Activated T-cell treated with anti-CD3 and anti-CD28 coated beads, Interleukin-2, amount 50 U/mL, for 24 hours (primary cell): ENCODE measurements at regions not wholly inside any gene's neighbourhood (a gene's known extent, or its start where the extent isn't known, plus 50 kb on each side); places are given as distances from the start of the nearest gene placed in this dataset.
"Not testable (repeated sequence)": the region's sequence is repeated elsewhere in the genome, so short reads cannot be mapped to it uniquely, and the experiment has no call there.

Experiments used
- DNase-seq: peaks from one replicate; pipeline ENCODE4 v3.0.0-alpha.2; 2020
- H3K27ac Mint-ChIP-seq: 2 replicates; pipeline ENCODE4 v1.8.0; 2020; ENCODE audit warnings: mild to moderate bottlenecking, mixed read lengths
- H3K27me3 Mint-ChIP-seq: 2 replicates; pipeline ENCODE4 v1.8.0; 2020; ENCODE audit warnings: mixed read lengths
- H3K36me3 Mint-ChIP-seq: 2 replicates; pipeline ENCODE4 v1.8.0; 2020; ENCODE audit warnings: low read depth, mixed read lengths
- H3K4me1 Mint-ChIP-seq: 2 replicates; pipeline ENCODE4 v1.8.0; 2020; ENCODE audit warnings: low read depth, mixed read lengths
- H3K4me3 Mint-ChIP-seq: 2 replicates; pipeline ENCODE4 v1.8.0; 2020; ENCODE audit warnings: mild to moderate bottlenecking, moderate library complexity, mixed read lengths
- H3K9me3 Mint-ChIP-seq: 2 replicates; pipeline ENCODE4 v1.8.0; 2020; ENCODE audit warnings: mixed read lengths

GRCh38 chr13:58958097-58958496 is 1205.6 kb downstream of the DIAPH3 start:
- H3K36me3 Mint-ChIP-seq, H3K9me3 Mint-ChIP-seq, H3K27ac Mint-ChIP-seq, H3K27me3 Mint-ChIP-seq, H3K4me1 Mint-ChIP-seq, DNase-seq, H3K4me3 Mint-ChIP-seq: not testable (repeated sequence)

- no peak for DNase-seq
These were observed 1202.8 kb downstream of the DIAPH3 start for GRCh38 chr13:58960888-58961287.

GRCh38 chr13:58963321-58963720 is 1200.4 kb downstream of the DIAPH3 start:
- no peaks in the 10 kb centered on the region for H3K36me3 Mint-ChIP-seq
- peaks cover 1% of the 10 kb centered on the region for H3K9me3 Mint-ChIP-seq
- no peaks in the 10 kb centered on the region for H3K4me1 Mint-ChIP-seq
- no peak overlapping the region for H3K4me3 Mint-ChIP-seq
- no peaks in the 10 kb centered on the region for H3K27me3 Mint-ChIP-seq
- H3K27ac Mint-ChIP-seq, result no peak overlapping the region
- DNase-seq, result no peak

More at GRCh38 chr13:58960888-58961287, 1202.8 kb downstream of the DIAPH3 start:
- Mint-ChIP-seq H3K4me3 (no peak overlapping the region), H3K27me3 (no peaks in the 10 kb centered on the region), H3K9me3 (peaks cover 2% of the 10 kb centered on the region), H3K27ac (no peak overlapping the region), H3K36me3 (no peaks in the 10 kb centered on the region), H3K4me1 (no peaks in the 10 kb centered on the region)

- H3K4me1 Mint-ChIP-seq, result no peaks in the 10 kb centered on the region
- no peaks in the 10 kb centered on the region for H3K27me3 Mint-ChIP-seq
- H3K27ac Mint-ChIP-seq, result no peak overlapping the region
- H3K36me3 Mint-ChIP-seq, result no peaks in the 10 kb centered on the region
- DNase-seq, result no peak
- peaks cover 4% of the 10 kb centered on the region for H3K9me3 Mint-ChIP-seq
- no peak overlapping the region for H3K4me3 Mint-ChIP-seq
These were observed 1199.7 kb downstream of the DIAPH3 start for GRCh38 chr13:58964048-58964447.

DNA sequence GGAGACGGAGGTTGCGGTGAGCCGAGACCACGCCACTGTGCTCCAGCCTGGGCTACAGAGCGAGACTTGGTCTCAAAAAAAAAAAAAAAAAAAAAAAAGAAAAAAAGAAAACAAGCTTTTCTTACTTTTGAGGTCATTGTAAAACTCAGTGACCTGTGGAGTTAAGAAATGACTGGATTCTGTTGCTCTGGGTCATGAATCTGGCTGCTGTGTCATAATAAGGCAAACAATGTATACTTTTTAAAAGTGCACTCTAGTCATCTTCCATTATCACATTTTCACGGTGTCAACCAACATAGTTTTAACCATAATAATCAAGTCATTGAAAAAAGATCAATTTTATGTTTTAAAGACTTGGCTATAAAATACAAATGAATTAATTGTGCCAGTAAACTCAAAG is 1186.6 kb downstream of the DIAPH3 start:
- Mint-ChIP-seq H3K27ac (no peak overlapping the region), H3K4me1 (no peaks in the 10 kb centered on the region), H3K4me3 (no peak overlapping the region), H3K27me3 (no peaks in the 10 kb centered on the region), H3K9me3 (peaks cover 3% of the 10 kb centered on the region), H3K36me3 (no peaks in the 10 kb centered on the region)
- DNase-seq, result no peak

- Mint-ChIP-seq H3K4me3 (no peak overlapping the region), H3K9me3 (peaks cover 9% of the 10 kb centered on the region), H3K27ac (no peak overlapping the region), H3K36me3 (no peaks in the 10 kb centered on the region), H3K27me3 (no peaks in the 10 kb centered on the region), H3K4me1 (no peaks in the 10 kb centered on the region)
- no peak for DNase-seq
These were observed 1185.4 kb downstream of the DIAPH3 start for GRCh38 chr13:58978331-58978730.

DNA sequence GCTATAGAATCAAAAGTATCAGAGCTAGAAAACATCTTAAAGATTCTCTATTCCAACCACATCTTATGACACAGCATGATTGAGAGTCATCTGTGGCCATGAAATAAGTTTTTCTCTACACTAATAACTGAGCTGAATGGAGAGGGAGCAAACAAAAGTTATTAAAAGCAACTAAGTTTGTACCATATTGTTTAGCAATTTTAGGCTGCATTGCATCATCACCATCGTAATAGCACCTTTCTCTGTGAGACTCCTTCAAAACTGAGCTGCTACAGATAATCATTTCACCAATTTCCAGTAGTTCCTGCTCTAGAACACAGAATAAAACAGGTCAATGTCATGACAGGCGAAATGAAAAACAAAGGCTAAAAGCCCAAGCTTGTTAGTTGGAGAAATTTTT is 1183.9 kb downstream of the DIAPH3 start:
- Mint-ChIP-seq H3K36me3 (no peaks in the 10 kb centered on the region), H3K4me1 (no peaks in the 10 kb centered on the region), H3K4me3 (no peak overlapping the region), H3K9me3 (peaks cover 20% of the 10 kb centered on the region), H3K27ac (no peak overlapping the region), H3K27me3 (no peaks in the 10 kb centered on the region)
- no peak for DNase-seq

- Mint-ChIP-seq H3K36me3 (no peaks in the 10 kb centered on the region), H3K9me3 (peaks cover 23% of the 10 kb centered on the region), H3K4me1 (no peaks in the 10 kb centered on the region)
These were observed 1177.9 kb downstream of the DIAPH3 start for GRCh38 chr13:58985845-58986244.

DNA sequence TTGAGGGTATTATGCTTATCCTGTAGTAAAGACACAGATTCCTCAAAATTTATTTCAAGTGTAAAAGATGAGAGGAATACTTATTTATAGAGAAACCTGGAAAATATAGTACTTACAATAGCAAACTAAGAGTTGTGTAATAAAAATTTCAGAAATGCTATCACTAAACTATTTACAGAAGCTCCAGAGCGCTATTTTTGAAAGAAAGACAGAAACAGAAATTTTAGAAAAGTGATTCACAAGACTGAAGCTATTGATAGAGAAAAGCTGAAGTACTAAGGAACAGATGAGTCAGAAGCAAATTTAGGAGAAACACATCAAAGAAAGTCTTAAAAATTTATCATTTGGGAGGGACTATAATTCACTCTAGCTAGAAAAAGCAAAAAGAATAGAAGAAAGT is 1174.2 kb downstream of the DIAPH3 start:
- H3K4me3 Mint-ChIP-seq, result no peak overlapping the region
- peaks cover 7% of the 10 kb centered on the region for H3K9me3 Mint-ChIP-seq
- H3K27ac Mint-ChIP-seq, result no peak overlapping the region
- H3K4me1 Mint-ChIP-seq, result no peaks in the 10 kb centered on the region
- H3K27me3 Mint-ChIP-seq, result no peaks in the 10 kb centered on the region
- no peak for DNase-seq
- no peaks in the 10 kb centered on the region for H3K36me3 Mint-ChIP-seq

More at GRCh38 chr13:58985845-58986244, 1177.9 kb downstream of the DIAPH3 start:
- Mint-ChIP-seq H3K4me3 (no peak overlapping the region), H3K27ac (no peak overlapping the region), H3K27me3 (no peaks in the 10 kb centered on the region)
- DNase-seq, result no peak

DNA sequence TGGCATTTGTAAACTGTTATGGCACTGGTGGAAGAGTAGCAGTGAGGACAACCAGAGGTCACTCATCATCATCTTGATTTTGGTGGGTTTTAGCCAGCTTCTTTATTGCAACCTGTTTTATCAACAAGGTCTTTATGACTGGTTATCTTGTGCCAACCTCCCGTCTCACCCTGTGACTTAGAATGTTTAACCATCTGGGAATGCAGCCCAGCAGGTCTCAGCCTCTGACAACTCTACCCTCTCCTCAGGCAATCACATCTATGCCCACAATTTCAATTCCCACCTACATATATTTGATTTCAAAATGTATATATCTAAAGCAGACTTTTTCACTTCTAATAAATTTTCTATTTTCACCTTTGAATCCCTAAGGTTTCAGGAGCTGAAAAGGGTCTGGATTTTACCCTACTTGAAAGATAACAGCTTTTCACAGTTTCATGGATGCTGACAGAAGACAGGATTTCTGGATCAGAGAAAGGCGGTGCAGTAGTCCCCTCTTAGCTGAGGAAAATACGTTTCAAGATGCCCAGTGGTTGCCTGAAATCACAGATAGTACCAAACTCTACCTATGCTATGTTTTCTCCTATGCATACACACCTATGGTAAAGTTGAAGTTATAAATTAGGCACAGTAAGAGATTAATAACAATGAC is 1171.8 kb downstream of the DIAPH3 start:
- Mint-ChIP-seq H3K27me3 (no peaks in the 10 kb centered on the region), H3K36me3 (no peaks in the 10 kb centered on the region)

DNA sequence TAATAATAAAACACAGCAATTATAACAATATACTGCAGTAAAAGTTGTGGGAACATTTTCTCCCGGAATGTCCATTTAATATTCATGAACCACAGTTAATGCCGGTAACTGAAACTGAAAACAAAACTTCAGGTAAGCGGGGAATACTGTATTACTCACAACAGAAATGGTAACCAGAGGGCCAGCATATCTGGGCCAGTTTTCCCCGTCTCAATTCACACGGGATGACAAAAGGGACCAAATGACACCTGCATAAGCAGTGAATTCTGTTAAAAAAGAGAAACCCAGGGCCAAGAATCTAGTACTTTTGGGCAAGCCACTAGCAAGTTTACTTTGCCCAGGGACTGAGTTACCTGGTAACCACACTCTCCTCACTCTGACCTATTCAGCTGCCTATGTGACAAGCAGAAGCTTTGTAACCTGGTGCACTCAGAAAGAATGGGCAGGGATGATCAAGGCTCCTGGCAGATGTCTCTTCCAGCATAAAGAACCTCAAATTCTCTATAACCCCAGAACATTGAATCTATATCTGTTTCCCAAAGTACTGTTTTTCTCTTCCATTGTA is 1171.2 kb downstream of the DIAPH3 start:
- no peak overlapping the region for H3K27ac Mint-ChIP-seq
- no peaks in the 10 kb centered on the region for H3K36me3 Mint-ChIP-seq
- H3K9me3 Mint-ChIP-seq, result peaks cover 4% of the 10 kb centered on the region
- no peak overlapping the region for H3K4me3 Mint-ChIP-seq
- no peaks in the 10 kb centered on the region for H3K27me3 Mint-ChIP-seq
- H3K4me1 Mint-ChIP-seq, result no peaks in the 10 kb centered on the region
- DNase-seq, result no peak

More for the DNA sequence above, 1171.8 kb downstream of the DIAPH3 start:
- H3K4me1 Mint-ChIP-seq, result no peaks in the 10 kb centered on the region
- no peak overlapping the region for H3K27ac Mint-ChIP-seq
- H3K9me3 Mint-ChIP-seq, result peaks cover 4% of the 10 kb centered on the region
- DNase-seq, result no peak
- H3K4me3 Mint-ChIP-seq, result no peak overlapping the region

DNA sequence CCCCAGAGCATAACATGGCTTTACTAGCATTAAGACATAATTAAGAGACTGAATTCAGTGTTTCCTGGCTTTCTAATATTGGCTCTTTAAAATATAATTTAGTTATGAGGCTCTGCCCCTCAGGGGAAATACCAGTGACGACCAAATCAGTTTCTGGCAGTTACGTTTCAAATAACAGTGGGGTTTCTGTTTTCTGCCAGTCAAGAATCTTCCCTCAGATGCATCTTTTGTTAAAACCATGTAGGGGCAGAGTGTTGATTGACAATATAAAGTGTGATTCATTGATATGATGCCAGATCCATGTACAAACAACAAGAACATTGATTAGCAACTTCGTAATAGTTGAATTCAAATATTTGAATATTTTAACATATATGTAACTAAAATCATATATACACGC is 1169.7 kb downstream of the DIAPH3 start:
- H3K27me3 Mint-ChIP-seq, result no peaks in the 10 kb centered on the region
- H3K4me1 Mint-ChIP-seq, result no peaks in the 10 kb centered on the region
- H3K4me3 Mint-ChIP-seq, result no peak overlapping the region
- no peak for DNase-seq
- no peaks in the 10 kb centered on the region for H3K36me3 Mint-ChIP-seq
- H3K9me3 Mint-ChIP-seq, result no peaks in the 10 kb centered on the region
- no peak overlapping the region for H3K27ac Mint-ChIP-seq

DNA sequence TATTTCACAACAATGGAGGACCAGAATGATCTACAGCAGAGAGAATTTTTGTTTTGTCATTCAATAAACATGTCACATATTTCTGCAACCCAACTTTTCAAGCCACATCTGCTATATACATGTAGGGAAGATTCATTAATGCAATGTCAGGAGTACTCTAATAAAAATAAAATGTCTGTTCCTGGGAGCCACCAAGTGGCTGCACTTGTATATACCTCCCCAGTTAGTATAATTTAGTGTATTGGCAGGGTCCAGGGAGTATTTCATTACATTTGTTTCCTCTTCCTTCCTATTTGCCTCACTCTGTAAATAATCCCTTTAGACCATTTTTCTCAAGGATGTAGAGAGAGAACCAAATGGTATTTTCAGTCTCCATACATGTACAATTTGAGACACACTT is 1169.0 kb downstream of the DIAPH3 start:
- Mint-ChIP-seq H3K36me3 (no peaks in the 10 kb centered on the region), H3K27ac (no peak overlapping the region), H3K4me1 (no peaks in the 10 kb centered on the region), H3K27me3 (no peaks in the 10 kb centered on the region), H3K9me3 (no peaks in the 10 kb centered on the region), H3K4me3 (no peak overlapping the region)
- DNase-seq, result no peak

DNA sequence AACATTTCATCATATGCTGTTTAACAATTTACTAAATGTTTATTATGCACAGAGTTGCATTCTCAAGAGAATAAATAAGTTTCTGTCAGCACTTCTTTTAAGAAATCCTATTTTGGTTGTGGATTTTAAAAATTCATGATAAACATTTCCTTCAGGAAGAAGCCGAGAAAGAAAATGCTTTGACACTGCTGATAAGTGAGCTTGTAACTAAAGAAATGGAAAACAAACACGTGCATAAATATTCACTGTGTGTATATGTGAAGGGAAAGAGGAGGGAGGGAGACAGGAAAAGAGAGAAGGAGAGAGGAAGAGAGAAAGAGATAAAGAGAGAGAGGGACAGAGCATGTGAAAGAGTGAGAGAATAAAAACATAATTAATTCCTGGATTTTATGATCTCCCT is 1165.0 kb downstream of the DIAPH3 start:
- H3K27me3 Mint-ChIP-seq, result no peaks in the 10 kb centered on the region
- no peak overlapping the region for H3K27ac Mint-ChIP-seq
- no peaks in the 10 kb centered on the region for H3K4me1 Mint-ChIP-seq
- no peak for DNase-seq
- H3K9me3 Mint-ChIP-seq, result peaks cover 2% of the 10 kb centered on the region
- H3K36me3 Mint-ChIP-seq, result no peaks in the 10 kb centered on the region
- no peak overlapping the region for H3K4me3 Mint-ChIP-seq

- Mint-ChIP-seq H3K9me3 (peaks cover 2% of the 10 kb centered on the region), H3K36me3 (no peaks in the 10 kb centered on the region), H3K4me1 (no peaks in the 10 kb centered on the region), H3K27ac (no peak overlapping the region), H3K27me3 (no peaks in the 10 kb centered on the region), H3K4me3 (no peak overlapping the region)
- DNase-seq, result no peak
These were observed 1163.9 kb downstream of the DIAPH3 start for GRCh38 chr13:58999851-59000250.

DNA sequence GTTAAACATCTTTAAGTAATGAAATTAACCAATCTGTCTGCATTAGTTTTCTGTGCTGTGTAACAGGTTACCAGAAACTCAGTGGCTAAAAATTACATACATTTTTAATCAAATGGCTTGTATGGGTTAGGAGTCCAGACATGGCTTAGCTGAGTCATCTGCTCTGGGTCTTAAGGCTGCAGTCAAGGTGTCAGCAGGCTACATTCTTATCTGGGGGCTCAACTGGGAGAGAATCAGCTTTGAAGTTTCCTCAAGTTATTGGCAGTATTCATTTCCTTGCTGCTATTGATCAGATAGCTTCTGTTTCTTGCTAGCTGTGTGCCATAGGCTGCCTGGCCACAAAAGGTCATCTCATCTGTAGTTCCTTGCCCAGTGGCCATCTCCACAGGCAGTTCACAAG is 1163.0 kb downstream of the DIAPH3 start:
- Mint-ChIP-seq H3K4me3 (no peak overlapping the region), H3K9me3 (peaks cover 2% of the 10 kb centered on the region), H3K36me3 (no peaks in the 10 kb centered on the region), H3K4me1 (no peaks in the 10 kb centered on the region), H3K27me3 (no peaks in the 10 kb centered on the region), H3K27ac (no peak overlapping the region)
- DNase-seq, result no peak
